ENCODE measurements at regions not wholly inside any gene's neighbourhood (a gene's known extent, or its start where the extent isn't known, plus 50 kb on each side); places are given as distances from the start of the nearest gene placed in this dataset. TPM values are rescaled to one million over a fixed set of nuclear protein-coding genes. Genes with fewer than 3 reads are reported as not detected.

Small RNA genes in the stretch of these regions (small RNA-seq; reads per million reads assigned to genes)
- not detected for gene AL603825.1 (ENCODE audit: low replicate concordance)

Data from GM23338 (cell line).